Stimulated activated effector memory CD8-positive, alpha-beta T cell treated with anti-CD3 and anti-CD28 coated beads, Interleukin-12 subunit alpha, Interleukin-12 subunit beta, amount 100 ng/mL, for 72 hours (primary cell): ENCODE measurements at regions not wholly inside any gene's neighbourhood (a gene's known extent, or its start where the extent isn't known, plus 50 kb on each side); places are given as distances from the start of the nearest gene placed in this dataset.
"Not testable (repeated sequence)": the region's sequence is repeated elsewhere in the genome, so short reads cannot be mapped to it uniquely, and the experiment has no call there.

ENCODE experiments used
- ATAC-seq: fragments of 150-1000 bp; cut with Tn5 transposase; 2 replicates; pipeline ENCODE4 v1.10.0; 2021
- DNase-seq, 2 donors: peaks; one replicate each; pipeline ENCODE4 v3.0.0; 2021 to 2022; ENCODE audit warnings: low spot score in 2 of 2
- H3K27ac Mint-ChIP-seq: one replicate; pipeline ENCODE4 v1.8.0; 2022; ENCODE audit warnings: mild to moderate bottlenecking, mixed read lengths
- H3K36me3 Mint-ChIP-seq: one replicate; pipeline ENCODE4 v1.8.0; 2022; ENCODE audit warnings: mild to moderate bottlenecking, mixed read lengths
- H3K4me1 Mint-ChIP-seq: one replicate; pipeline ENCODE4 v1.8.0; 2022; ENCODE audit warnings: mixed read lengths
- H3K4me3 Mint-ChIP-seq: one replicate; pipeline ENCODE4 v1.8.0; 2022; ENCODE audit warnings: mild to moderate bottlenecking, mixed read lengths
- H3K9me3 Mint-ChIP-seq: one replicate; pipeline ENCODE4 v1.8.0; 2022; ENCODE audit warnings: mixed read lengths

DNA sequence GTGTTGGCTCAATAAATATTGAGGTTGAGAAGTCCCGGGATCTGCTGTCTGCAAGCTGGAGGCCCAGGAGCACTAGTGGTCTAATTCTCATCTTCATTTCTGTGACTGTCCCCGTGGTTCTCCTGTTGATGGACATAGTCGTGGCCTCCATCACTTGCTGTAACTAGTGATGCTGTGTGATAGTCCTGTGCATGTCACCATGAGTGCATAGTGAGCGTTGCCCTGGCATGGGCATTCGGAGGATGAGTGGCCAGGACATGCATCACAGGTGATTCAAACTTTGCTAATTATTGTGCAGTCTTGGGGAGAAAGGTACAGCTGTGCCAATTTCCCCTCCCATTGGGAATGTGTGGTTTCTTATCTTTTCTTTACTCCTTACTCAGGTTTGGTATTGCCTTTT is 902.2 kb downstream of the BRD1 start:
- ATAC-seq (no peak), DNase-seq (no peak)
- Mint-ChIP-seq H3K9me3 (no peaks in the 10 kb centered on the region), H3K36me3 (no peaks in the 10 kb centered on the region), H3K4me1 (no peaks in the 10 kb centered on the region), H3K27ac (no peak overlapping the region), H3K4me3 (no peak overlapping the region)

DNA sequence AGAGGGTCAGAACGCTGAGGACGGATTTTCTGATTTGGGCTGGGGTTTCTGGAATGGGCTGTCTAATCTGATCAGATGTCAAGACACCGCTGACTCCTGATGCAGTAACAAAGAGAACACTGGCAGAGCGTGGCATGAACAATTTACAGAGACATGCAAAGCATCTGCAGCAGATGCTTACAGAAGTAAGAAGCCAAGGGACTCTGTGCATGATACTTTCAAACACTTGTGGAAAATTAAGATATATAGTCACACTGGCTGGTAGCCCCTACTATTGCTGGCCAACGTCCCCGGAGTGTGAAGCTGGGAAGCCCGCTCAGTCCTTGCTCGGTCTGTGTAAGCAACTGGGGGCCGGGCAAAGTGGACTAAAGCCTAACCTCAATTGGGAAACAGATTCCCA is 903.7 kb downstream of the BRD1 start:
- Mint-ChIP-seq H3K27ac (no peak overlapping the region), H3K4me1 (no peaks in the 10 kb centered on the region), H3K4me3 (no peak overlapping the region), H3K36me3 (no peaks in the 10 kb centered on the region), H3K9me3 (no peaks in the 10 kb centered on the region)
- ATAC-seq (no peak), DNase-seq (no peak)

GRCh38 chr22:48923165-48923865 is 904.4 kb downstream of the BRD1 start:
- no peaks in the 10 kb centered on the region for H3K9me3 Mint-ChIP-seq
- ATAC-seq, result no peak
- no peaks in the 10 kb centered on the region for H3K4me1 Mint-ChIP-seq
- no peak for DNase-seq
- no peak overlapping the region for H3K4me3 Mint-ChIP-seq
- H3K27ac Mint-ChIP-seq, result no peak overlapping the region
- no peaks in the 10 kb centered on the region for H3K36me3 Mint-ChIP-seq

DNA sequence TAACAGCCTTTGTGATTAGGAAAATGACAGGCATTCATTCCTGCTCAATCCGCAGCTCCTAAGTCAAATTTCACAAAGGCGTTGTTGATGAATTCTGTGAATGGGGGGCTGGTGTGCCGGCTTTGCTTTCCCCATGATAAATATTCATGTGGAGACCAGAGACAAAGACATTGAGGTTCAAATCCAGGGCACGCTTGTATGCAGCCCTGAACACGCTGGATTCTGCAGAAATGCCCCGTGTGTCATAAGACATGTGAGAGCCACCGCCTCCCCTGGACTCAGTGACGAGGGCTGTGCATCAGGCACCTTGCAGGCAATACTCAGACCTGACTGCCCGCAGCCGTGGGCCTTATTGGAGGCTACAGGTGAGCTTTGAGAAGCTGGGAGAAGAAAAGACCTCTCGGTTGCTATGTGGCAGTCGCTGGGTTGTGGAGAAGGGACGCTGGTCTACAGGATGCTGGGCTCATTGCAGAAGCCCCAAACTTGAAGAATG is 906.2 kb downstream of the BRD1 start:
- ATAC-seq (no peak), DNase-seq (no peak)
- Mint-ChIP-seq H3K4me1 (no peaks in the 10 kb centered on the region), H3K9me3 (no peaks in the 10 kb centered on the region), H3K4me3 (no peak overlapping the region), H3K36me3 (no peaks in the 10 kb centered on the region), H3K27ac (no peak overlapping the region)

GRCh38 chr22:48920776-48921241 is 906.9 kb downstream of the BRD1 start:
- H3K9me3 Mint-ChIP-seq, result no peaks in the 10 kb centered on the region
- H3K36me3 Mint-ChIP-seq, result no peaks in the 10 kb centered on the region
- H3K4me3 Mint-ChIP-seq, result no peak overlapping the region
- H3K27ac Mint-ChIP-seq, result no peak overlapping the region
- DNase-seq, result no peak
- no peaks in the 10 kb centered on the region for H3K4me1 Mint-ChIP-seq
- ATAC-seq, result no peak

GRCh38 chr22:48919851-48920589 is 907.7 kb downstream of the BRD1 start:
- H3K9me3 Mint-ChIP-seq, result no peaks in the 10 kb centered on the region
- H3K4me1 Mint-ChIP-seq, result no peaks in the 10 kb centered on the region
- no peak overlapping the region for H3K27ac Mint-ChIP-seq
- DNase-seq, result no peak
- H3K4me3 Mint-ChIP-seq, result no peak overlapping the region
- no peaks in the 10 kb centered on the region for H3K36me3 Mint-ChIP-seq
- no peak for ATAC-seq

- no peaks in the 10 kb centered on the region for H3K4me1 Mint-ChIP-seq
- DNase-seq, result no peak
- H3K9me3 Mint-ChIP-seq, result peaks cover 8% of the 10 kb centered on the region
- ATAC-seq, result no peak
- H3K4me3 Mint-ChIP-seq, result no peak overlapping the region
- no peak overlapping the region for H3K27ac Mint-ChIP-seq
- H3K36me3 Mint-ChIP-seq, result no peaks in the 10 kb centered on the region
These were observed 908.5 kb downstream of the BRD1 start for GRCh38 chr22:48919187-48919590.

- H3K9me3 Mint-ChIP-seq, result peaks cover 8% of the 10 kb centered on the region
- no peaks in the 10 kb centered on the region for H3K4me1 Mint-ChIP-seq
- H3K4me3 Mint-ChIP-seq, result no peak overlapping the region
- no peak for DNase-seq
- no peaks in the 10 kb centered on the region for H3K36me3 Mint-ChIP-seq
- H3K27ac Mint-ChIP-seq, result no peak overlapping the region
- no peak for ATAC-seq
These were observed 909.0 kb downstream of the BRD1 start for GRCh38 chr22:48918585-48919186.

DNA sequence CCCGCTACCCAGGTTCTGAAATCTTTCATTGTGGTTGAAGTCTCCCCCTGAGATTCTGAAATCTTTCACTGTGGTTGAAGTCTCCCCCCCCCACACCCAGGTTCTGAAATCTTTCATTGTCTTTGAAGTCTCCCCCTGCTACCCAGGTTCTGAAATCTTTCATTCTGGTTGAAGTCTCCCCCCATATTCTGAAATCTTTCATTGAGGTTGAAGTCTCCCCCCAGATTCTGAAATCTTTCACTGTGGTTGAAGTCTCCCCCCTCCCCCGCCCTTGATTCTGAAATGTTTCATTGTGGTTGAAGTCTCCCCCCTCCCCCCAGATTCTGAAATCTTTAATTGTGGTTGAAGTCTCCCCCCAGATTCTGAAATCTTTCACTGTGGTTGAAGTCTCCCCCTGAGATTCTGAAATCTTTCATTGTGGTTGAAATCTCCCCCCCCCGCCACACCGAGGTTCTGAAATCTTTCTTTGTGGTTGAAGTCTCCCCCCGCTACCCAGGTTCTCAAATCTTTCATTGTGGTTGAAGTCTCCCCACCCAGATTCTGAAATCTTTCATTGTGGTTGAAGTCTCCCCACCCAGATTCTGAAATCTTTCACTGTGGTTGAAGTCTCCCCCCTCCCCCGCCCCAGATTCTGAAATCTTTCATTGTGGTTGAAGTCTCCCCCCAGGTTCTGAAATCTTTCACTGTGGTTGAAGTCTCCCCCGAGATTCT is 915.2 kb downstream of the BRD1 start:
- ATAC-seq, DNase-seq, H3K4me1 Mint-ChIP-seq, H3K27ac Mint-ChIP-seq, H3K4me3 Mint-ChIP-seq, H3K36me3 Mint-ChIP-seq: not testable (repeated sequence)
- peaks cover 11% of the 10 kb centered on the region for H3K9me3 Mint-ChIP-seq

DNA sequence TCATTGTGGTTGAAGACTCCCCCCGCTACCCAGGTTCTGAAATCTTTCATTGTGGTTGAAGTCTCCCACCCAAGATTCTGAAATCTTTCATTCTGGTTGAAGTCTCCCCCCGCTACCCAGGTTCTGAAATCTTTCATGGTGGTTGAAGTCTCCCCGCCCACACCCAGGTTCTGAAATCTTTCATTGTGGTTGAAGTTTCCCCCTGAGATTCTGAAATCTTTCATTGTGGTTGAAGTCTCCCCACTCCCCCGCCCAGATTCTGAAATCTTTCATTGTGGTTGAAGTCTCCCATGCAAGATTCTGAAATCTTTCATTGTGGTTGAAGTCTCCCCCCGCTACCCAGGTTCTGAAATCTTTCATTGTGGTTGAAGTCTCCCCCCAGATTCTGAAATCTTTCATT is 916.0 kb downstream of the BRD1 start:
- H3K4me3 Mint-ChIP-seq, ATAC-seq, H3K4me1 Mint-ChIP-seq, H3K27ac Mint-ChIP-seq, H3K36me3 Mint-ChIP-seq, DNase-seq: not testable (repeated sequence)
- peaks cover 11% of the 10 kb centered on the region for H3K9me3 Mint-ChIP-seq

DNA sequence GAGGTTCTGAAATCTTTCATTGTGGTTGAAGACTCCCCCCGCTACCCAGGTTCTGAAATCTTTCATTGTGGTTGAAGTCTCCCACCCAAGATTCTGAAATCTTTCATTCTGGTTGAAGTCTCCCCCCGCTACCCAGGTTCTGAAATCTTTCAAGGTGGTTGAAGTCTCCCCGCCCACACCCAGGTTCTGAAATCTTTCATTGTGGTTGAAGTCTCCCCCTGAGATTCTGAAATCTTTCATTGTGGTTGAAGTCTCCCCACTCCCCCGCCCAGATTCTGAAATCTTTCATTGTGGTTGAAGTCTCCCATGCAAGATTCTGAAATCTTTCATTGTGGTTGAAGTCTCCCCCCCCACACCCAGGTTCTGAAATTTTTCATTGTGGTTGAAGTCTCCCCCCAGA is 916.6 kb downstream of the BRD1 start:
- H3K4me3 Mint-ChIP-seq, ATAC-seq, H3K27ac Mint-ChIP-seq, DNase-seq, H3K36me3 Mint-ChIP-seq, H3K4me1 Mint-ChIP-seq: not testable (repeated sequence)
- H3K9me3 Mint-ChIP-seq, result peaks cover 11% of the 10 kb centered on the region

DNA sequence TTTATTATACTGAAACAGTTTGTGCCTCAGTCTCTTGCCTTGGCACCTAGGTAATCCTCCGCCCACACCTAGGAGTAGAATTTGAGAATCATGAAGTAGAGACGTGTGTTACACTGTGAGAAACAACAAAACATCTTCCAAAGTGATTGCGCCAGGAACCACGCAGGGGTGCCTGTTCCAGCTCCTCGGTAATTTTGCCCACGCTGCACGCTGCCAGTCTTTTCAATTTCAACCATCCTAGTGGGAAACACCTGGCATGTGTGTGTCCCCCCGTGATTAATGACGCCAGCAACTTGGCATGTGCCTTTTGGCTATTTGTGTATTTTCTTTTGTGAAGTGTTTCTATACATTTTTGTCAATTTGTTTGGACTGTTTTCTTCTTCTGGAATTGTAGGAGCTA is 919.1 kb downstream of the BRD1 start:
- Mint-ChIP-seq H3K36me3 (no peaks in the 10 kb centered on the region), H3K4me3 (no peak overlapping the region), H3K27ac (no peak overlapping the region), H3K4me1 (no peaks in the 10 kb centered on the region), H3K9me3 (peaks cover 2% of the 10 kb centered on the region)
- ATAC-seq (no peak), DNase-seq (no peak)

DNA sequence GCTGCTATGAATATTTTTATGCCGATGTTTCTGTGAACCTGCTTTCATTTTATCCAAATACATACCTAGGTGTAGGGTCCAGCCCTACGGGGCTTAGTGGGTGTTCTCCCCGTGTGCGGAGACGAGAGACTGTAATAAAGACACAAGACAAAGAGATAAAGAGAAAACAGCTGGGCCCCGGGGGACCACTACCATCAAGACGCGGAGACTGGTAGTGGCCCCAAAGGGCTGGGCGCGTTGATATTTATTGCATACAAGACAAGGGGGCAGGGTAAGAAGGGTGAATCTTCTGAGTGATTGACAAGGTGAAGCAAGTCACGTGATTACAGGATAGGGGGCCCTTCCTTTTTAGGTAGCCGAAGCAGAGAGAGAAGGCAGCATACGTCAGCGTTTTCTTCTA is 920.1 kb downstream of the BRD1 start:
- H3K9me3 Mint-ChIP-seq, result no peaks in the 10 kb centered on the region
- no peak overlapping the region for H3K27ac Mint-ChIP-seq
- no peak overlapping the region for H3K4me3 Mint-ChIP-seq
- H3K36me3 Mint-ChIP-seq, result no peaks in the 10 kb centered on the region
- DNase-seq (no peak), ATAC-seq (no peak)
- no peaks in the 10 kb centered on the region for H3K4me1 Mint-ChIP-seq

- DNase-seq, result no peak
- no peaks in the 10 kb centered on the region for H3K4me1 Mint-ChIP-seq
- ATAC-seq, result no peak
- no peak overlapping the region for H3K4me3 Mint-ChIP-seq
- no peaks in the 10 kb centered on the region for H3K36me3 Mint-ChIP-seq
- H3K9me3 Mint-ChIP-seq, result no peaks in the 10 kb centered on the region
- H3K27ac Mint-ChIP-seq, result no peak overlapping the region
These were observed 921.3 kb downstream of the BRD1 start for GRCh38 chr22:48906216-48906835.
